Left ventricle myocardium inferior (tissue), 1 donor: ENCODE measurements at regions not wholly inside any gene's neighbourhood (a gene's known extent, or its start where the extent isn't known, plus 50 kb on each side); places are given as distances from the start of the nearest gene placed in this dataset.
"Not testable (repeated sequence)": the region's sequence is repeated elsewhere in the genome, so short reads cannot be mapped to it uniquely, and the experiment has no call there.

Source experiments
- DNase-seq: peaks from one replicate; pipeline ENCODE4 v3.0.0-alpha.2; 2020
- H3K27ac ChIP-seq: fragments of 200-600 bp; replicated peaks from 2 replicates; pipeline ENCODE4 v1.8.0; 2021
- H3K27me3 ChIP-seq: fragments of 200-600 bp; 2 replicates; pipeline ENCODE4 v1.8.0; 2021; ENCODE audit warnings: low read depth
- H3K36me3 ChIP-seq: fragments of 200-600 bp; 2 replicates; pipeline ENCODE4 v1.8.0; 2021
- H3K4me1 ChIP-seq: fragments of 200-600 bp; 2 replicates; pipeline ENCODE4 v1.8.0; 2021
- H3K4me3 ChIP-seq: fragments of 200-600 bp; 2 replicates; pipeline ENCODE4 v1.8.0; 2021; ENCODE audit warnings: mild to moderate bottlenecking, moderate library complexity
- H3K9me3 ChIP-seq: fragments of 200-600 bp; replicated peaks from 2 replicates; pipeline ENCODE4 v1.8.0; 2021
- intact Hi-C: fragments of 100-400 bp; cut with micrococcal nuclease; formaldehyde crosslinking; loops from one replicate; pipeline ENCODE4 v1.11.0; 2022
- TF ChIP-seq, protein P1 (sequence below): fragments of 200-600 bp; IDR thresholded peaks from 2 replicates; pipeline ENCODE4 v1.8.0; 2021; ENCODE audit warnings: antibody characterized with exemption, mild to moderate bottlenecking, borderline replicate concordance
- donor health status: DM: no; HTN: yes; CAD: no; lungs with severe emphysema.

GRCh38 chr1:30219675-30220074 lies 503.7 kb downstream of the MATN1 start:
- H3K9me3 ChIP-seq = peaks cover 6% of the 10 kb centered on the region
- H3K4me1 ChIP-seq = no peaks in the 10 kb centered on the region
- DNase-seq = no peak
- TF ChIP-seq, protein P1, sequence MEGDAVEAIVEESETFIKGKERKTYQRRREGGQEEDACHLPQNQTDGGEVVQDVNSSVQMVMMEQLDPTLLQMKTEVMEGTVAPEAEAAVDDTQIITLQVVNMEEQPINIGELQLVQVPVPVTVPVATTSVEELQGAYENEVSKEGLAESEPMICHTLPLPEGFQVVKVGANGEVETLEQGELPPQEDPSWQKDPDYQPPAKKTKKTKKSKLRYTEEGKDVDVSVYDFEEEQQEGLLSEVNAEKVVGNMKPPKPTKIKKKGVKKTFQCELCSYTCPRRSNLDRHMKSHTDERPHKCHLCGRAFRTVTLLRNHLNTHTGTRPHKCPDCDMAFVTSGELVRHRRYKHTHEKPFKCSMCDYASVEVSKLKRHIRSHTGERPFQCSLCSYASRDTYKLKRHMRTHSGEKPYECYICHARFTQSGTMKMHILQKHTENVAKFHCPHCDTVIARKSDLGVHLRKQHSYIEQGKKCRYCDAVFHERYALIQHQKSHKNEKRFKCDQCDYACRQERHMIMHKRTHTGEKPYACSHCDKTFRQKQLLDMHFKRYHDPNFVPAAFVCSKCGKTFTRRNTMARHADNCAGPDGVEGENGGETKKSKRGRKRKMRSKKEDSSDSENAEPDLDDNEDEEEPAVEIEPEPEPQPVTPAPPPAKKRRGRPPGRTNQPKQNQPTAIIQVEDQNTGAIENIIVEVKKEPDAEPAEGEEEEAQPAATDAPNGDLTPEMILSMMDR = no peak
- no peak overlapping the region for H3K27ac ChIP-seq
- no peak overlapping the region for H3K4me3 ChIP-seq
- H3K27me3 ChIP-seq = peaks cover 88% of the 10 kb centered on the region
- intact Hi-C loops = no loop called here
- H3K36me3 ChIP-seq = no peaks in the 10 kb centered on the region

DNA sequence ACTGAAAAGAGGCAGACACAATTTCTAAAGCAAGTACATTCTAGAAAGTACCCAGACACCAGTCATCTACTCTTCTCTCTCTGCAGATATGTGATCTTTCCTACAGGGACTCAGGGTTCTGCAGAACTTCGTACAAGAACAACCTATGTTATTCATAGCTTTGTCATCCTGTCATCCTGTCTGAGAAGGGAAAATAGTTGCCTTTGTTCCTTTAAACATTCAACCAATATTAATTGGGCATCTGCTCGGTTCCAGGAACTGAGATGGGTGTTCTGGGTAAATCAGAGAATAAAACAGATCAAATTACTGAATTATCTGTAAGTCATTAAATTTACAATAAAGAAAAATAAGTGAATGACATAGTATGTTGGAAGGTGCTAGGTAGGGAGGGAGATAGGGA lies 504.9 kb downstream of the MATN1 start:
- no peak for DNase-seq
- Histone ChIP-seq H3K27ac (no peak overlapping the region), H3K4me3 (no peak overlapping the region), H3K4me1 (no peaks in the 10 kb centered on the region), H3K27me3 (peaks cover 88% of the 10 kb centered on the region), H3K36me3 (no peaks in the 10 kb centered on the region), H3K9me3 (peaks cover 6% of the 10 kb centered on the region)
- TF ChIP-seq, protein P1 = no peak
- intact Hi-C loops = no loop called here

- intact Hi-C loops = no loop called here
- DNase-seq = no peak
- Histone ChIP-seq H3K9me3 (no peaks in the 10 kb centered on the region), H3K27me3 (peaks cover 82% of the 10 kb centered on the region), H3K36me3 (no peaks in the 10 kb centered on the region), H3K4me1 (no peaks in the 10 kb centered on the region), H3K4me3 (no peak overlapping the region), H3K27ac (no peak overlapping the region)
- TF ChIP-seq, protein P1 = no peak
These were observed 506.8 kb downstream of the MATN1 start for GRCh38 chr1:30216602-30217001.

DNA sequence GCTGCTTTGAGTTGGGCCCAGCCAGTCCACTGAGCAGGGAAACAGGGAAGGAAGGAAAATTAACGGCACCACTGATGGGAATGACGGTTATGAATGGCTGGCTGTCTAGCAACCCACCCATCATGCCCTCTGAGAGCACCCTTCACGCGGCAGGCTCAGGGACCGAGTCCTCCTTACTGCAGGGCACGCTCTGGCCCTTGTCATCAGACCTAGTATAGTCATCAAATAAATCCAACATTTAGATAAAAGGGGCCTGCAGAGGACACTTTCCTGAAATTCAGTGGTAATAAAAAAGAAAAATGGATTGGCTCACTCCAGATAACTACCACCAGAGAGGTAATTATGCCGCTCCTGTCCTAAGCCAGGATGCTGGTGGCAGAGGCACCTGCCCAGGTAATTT lies 509.4 kb downstream of the MATN1 start:
- no peak for DNase-seq
- Histone ChIP-seq H3K36me3 (no peaks in the 10 kb centered on the region), H3K4me1 (no peaks in the 10 kb centered on the region), H3K9me3 (no peaks in the 10 kb centered on the region), H3K27me3 (peaks cover 74% of the 10 kb centered on the region), H3K4me3 (no peak overlapping the region), H3K27ac (no peak overlapping the region)
- intact Hi-C loops = no loop called here
- TF ChIP-seq, protein P1 = no peak

DNA sequence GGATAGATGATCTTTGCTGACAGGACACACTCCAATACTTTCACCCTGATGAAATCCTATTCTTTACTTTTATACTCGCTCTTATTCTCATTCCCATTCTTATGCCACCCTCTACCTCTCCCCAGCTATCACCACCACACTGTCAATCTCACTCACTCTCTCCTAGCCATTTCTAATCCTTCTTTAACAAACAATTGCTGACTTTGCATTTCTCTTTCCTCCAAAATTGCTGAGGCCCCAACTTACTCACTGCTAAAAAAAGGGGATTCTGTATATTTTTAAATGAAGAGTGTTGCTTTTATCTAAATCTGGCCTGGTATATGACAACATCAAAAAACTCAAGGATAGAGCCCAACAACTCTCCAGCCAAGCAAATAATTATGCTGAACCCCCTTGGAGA lies 515.4 kb downstream of the MATN1 start:
- H3K9me3 ChIP-seq, H3K36me3 ChIP-seq, H3K27ac ChIP-seq, H3K4me3 ChIP-seq, H3K4me1 ChIP-seq, DNase-seq, intact Hi-C loops: not testable (repeated sequence)
- peaks cover 58% of the 10 kb centered on the region for H3K27me3 ChIP-seq

- H3K36me3 ChIP-seq, H3K4me3 ChIP-seq, H3K27ac ChIP-seq, H3K4me1 ChIP-seq, DNase-seq, intact Hi-C loops, H3K9me3 ChIP-seq: not testable (repeated sequence)
- peaks cover 55% of the 10 kb centered on the region for H3K27me3 ChIP-seq
These were observed 516.8 kb downstream of the MATN1 start for GRCh38 chr1:30206631-30207030.

DNA sequence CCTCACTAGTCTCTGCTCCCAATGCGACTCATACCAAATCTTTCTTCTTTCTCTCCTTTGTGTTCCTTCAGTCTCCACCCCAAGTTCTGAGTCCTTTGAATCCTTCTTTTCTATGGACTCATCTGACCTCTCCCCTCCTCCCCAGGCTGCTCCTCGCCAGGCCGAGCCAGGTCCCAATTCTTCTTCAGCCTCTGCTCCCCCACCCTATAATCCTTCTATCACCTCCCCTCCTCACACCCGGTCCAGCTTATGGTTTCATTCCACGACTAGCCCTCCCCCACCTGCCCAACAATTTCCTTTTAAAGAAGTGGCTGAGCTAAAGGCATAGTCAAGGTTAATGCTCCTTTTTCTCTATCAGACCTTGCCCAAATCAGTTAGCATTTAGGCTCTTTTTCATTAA lies 518.5 kb downstream of the MATN1 start:
- DNase-seq, H3K4me1 ChIP-seq, H3K36me3 ChIP-seq, H3K4me3 ChIP-seq, intact Hi-C loops, H3K27ac ChIP-seq: not testable (repeated sequence)
- peaks cover 16% of the 10 kb centered on the region for H3K9me3 ChIP-seq
- peaks cover 47% of the 10 kb centered on the region for H3K27me3 ChIP-seq
